ENCODE measurements at regions not wholly inside any gene's neighbourhood (a gene's known extent, or its start where the extent isn't known, plus 50 kb on each side); places are given as distances from the start of the nearest gene placed in this dataset.

DNA sequence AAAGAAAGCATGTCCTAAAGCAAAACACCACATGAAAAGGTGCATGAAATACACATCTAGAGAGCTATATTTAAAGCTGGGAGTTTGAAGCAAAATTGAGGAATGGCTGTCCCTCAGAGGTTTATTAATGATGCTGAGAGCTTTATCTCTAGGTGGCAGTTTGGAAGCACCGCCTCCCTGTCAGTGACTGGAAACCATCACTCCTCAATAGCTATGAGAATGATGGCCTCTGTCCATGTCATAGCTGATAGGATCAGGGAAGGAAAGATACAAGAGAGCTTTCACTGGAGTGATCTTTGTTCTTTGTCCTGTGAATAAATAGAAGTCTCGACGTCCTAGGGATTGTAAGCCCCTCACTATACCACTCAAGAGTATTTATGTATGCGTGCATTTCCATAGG is 110.5 kb downstream of the NUDT12 start:
- no TSS peak for BruUV-seq (replicated peaks)

More for the DNA sequence above, 110.5 kb downstream of the NUDT12 start:
- peak overlapping the region; percentile 73 for H2BK5ac ChIP-seq (ENCODE audit: low read depth, low read length, poor library complexity, severe bottlenecking)
- H2AFZ ChIP-seq (replicated peaks; ENCODE audit: low read length, poor library complexity): no peak overlapping the region
- ChIA-PET CTCF (interaction anchor here (1.5 kb wide), 1 partner anchor 11 kb away, joined by 5 read pairs; no protein-coding TSS in a partner anchor), POLR2A (ENCODE audit: unreplicated experiment) (no interaction called here)
- peak overlapping the region; percentile 21; the same call in 1 of the 2 replicates for H3K56ac ChIP-seq (ENCODE audit: extremely low read depth, insufficient read depth, low read length)
- peaks cover 5% of the 10 kb centered on the region; the same call in 1 of the 2 replicates for H3K9me1 ChIP-seq (ENCODE audit: insufficient read depth, low read length)
- H3K9ac ChIP-seq (ENCODE audit: low read depth, low read length): no peak overlapping the region
- H4K91ac ChIP-seq (ENCODE audit: insufficient read depth, low read depth, low read length): peak overlapping the region; percentile 74
- ATAC-seq (ENCODE audit: low read depth) (no peak), DNase-seq (no peak)
- H3K79me1 ChIP-seq (ENCODE audit: low read depth in 1 of 2, low read length in 2 of 2): no peaks in the 10 kb centered on the region
- TF ChIP-seq RCOR1 (IDR thresholded peaks at IDR 0.05; ENCODE audit: insufficient replicate concordance, low read length) (no peak), MXI1 (IDR thresholded peaks at IDR 0.05; ENCODE audit: borderline replicate concordance, low read depth, low read length) (no peak), CHD1 (IDR thresholded peaks at IDR 0.05; ENCODE audit: low read depth, low read length) (no peak), SMC3 (IDR thresholded peaks at IDR 0.05; ENCODE audit: low read depth, low read length) (no peak), BHLHE40 (IDR thresholded peaks at IDR 0.05; ENCODE audit: low read depth, low read length) (no peak), POLR2A (IDR thresholded peaks at IDR 0.05; ENCODE audit: low read depth, low read length) (no peak), NFE2L2 (IDR thresholded peaks at IDR 0.05; ENCODE audit: low read depth, low read length) (no peak), CEBPB (IDR thresholded peaks at IDR 0.05; ENCODE audit: low read depth, low read length) (no peak), RAD21 (IDR thresholded peaks at IDR 0.05; ENCODE audit: low read length) (no peak), MAFK (IDR thresholded peaks at IDR 0.05; ENCODE audit: low read depth, low read length) (no peak), MAZ (IDR thresholded peaks at IDR 0.05; ENCODE audit: borderline replicate concordance, low read depth, low read length) (no peak), FOS (IDR thresholded peaks at IDR 0.05; ENCODE audit: low read depth, low read length) (no peak), RFX5 (IDR thresholded peaks at IDR 0.05; ENCODE audit: low read depth, low read length) (no peak)
- TF ChIP-seq, protein P1, sequence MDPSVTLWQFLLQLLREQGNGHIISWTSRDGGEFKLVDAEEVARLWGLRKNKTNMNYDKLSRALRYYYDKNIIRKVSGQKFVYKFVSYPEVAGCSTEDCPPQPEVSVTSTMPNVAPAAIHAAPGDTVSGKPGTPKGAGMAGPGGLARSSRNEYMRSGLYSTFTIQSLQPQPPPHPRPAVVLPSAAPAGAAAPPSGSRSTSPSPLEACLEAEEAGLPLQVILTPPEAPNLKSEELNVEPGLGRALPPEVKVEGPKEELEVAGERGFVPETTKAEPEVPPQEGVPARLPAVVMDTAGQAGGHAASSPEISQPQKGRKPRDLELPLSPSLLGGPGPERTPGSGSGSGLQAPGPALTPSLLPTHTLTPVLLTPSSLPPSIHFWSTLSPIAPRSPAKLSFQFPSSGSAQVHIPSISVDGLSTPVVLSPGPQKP (IDR thresholded peaks at IDR 0.05; ENCODE audit: borderline replicate concordance, low read depth, low read length): no peak
- TF ChIP-seq, protein P2, sequence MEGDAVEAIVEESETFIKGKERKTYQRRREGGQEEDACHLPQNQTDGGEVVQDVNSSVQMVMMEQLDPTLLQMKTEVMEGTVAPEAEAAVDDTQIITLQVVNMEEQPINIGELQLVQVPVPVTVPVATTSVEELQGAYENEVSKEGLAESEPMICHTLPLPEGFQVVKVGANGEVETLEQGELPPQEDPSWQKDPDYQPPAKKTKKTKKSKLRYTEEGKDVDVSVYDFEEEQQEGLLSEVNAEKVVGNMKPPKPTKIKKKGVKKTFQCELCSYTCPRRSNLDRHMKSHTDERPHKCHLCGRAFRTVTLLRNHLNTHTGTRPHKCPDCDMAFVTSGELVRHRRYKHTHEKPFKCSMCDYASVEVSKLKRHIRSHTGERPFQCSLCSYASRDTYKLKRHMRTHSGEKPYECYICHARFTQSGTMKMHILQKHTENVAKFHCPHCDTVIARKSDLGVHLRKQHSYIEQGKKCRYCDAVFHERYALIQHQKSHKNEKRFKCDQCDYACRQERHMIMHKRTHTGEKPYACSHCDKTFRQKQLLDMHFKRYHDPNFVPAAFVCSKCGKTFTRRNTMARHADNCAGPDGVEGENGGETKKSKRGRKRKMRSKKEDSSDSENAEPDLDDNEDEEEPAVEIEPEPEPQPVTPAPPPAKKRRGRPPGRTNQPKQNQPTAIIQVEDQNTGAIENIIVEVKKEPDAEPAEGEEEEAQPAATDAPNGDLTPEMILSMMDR (conservative IDR thresholded peaks at IDR 0.05; ENCODE audit: low read depth, low read length): no peak
- TF ChIP-seq, protein P3, sequence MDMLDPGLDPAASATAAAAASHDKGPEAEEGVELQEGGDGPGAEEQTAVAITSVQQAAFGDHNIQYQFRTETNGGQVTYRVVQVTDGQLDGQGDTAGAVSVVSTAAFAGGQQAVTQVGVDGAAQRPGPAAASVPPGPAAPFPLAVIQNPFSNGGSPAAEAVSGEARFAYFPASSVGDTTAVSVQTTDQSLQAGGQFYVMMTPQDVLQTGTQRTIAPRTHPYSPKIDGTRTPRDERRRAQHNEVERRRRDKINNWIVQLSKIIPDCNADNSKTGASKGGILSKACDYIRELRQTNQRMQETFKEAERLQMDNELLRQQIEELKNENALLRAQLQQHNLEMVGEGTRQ (IDR thresholded peaks at IDR 0.05; ENCODE audit: low read depth, low read length): no peak
- H2BK20ac ChIP-seq (ENCODE audit: low read depth, low read length): peak overlapping the region; percentile 87
- peak overlapping the region; percentile 82; the same call in 1 of the 2 replicates for H3K23ac ChIP-seq (ENCODE audit: low read depth, low read length)
- no peaks in the 10 kb centered on the region for H3K27me3 ChIP-seq (ENCODE audit: control insufficient read depth, insufficient read depth, low read length)
- no peaks in the 10 kb centered on the region for H3K36me3 ChIP-seq (ENCODE audit: control insufficient read depth, insufficient read depth, low read length)
- intact Hi-C loops (cut with micrococcal nuclease) (loop anchor here (5.0 kb wide), 1 partner anchor 195 kb away; the partner anchor contains the start of gene MACIR), dilution Hi-C loops (cut with HindIII; ENCODE audit: low sequenced_read_pairs, unreplicated experiment) (no loop called here), in situ Hi-C loops (cut with MboI; ENCODE audit: low sequenced_read_pairs) (no loop called here)
- H2BK15ac ChIP-seq (ENCODE audit: low read depth, low read length): peak overlapping the region; percentile 24; the same call in 1 of the 3 replicates
- peak overlapping the region in 1 of 2 experiments; percentile 61; a peak in 1 of 4 replicates for H4K8ac ChIP-seq (ENCODE audit: low read depth in 2 of 2, low read length in 2 of 2)
- no peaks in the 10 kb centered on the region for H4K20me1 ChIP-seq (ENCODE audit: insufficient read depth, low read length)
- H2AK9ac ChIP-seq (replicated peaks; ENCODE audit: low read depth, low read length, poor library complexity): no peak overlapping the region
- peaks cover 8% of the 10 kb centered on the region for H3K4me1 ChIP-seq (ENCODE audit: control insufficient read depth, insufficient read depth, low read length)
- peak overlapping the region; percentile 85 for H3K4ac ChIP-seq (ENCODE audit: low read depth, low read length)
- WGBS, 2 experiments (ENCODE audit: extremely low coverage in 2 of 2, insufficient read length in 1 of 2): no CpG with 5 or more reads among the region's 4 CpGs
- no peak overlapping the region for H3K4me2 ChIP-seq (ENCODE audit: low read depth, low read length)
- peak overlapping the region; percentile 95 for H2BK120ac ChIP-seq (ENCODE audit: low read depth, low read length)
- H3K9me3 ChIP-seq (ENCODE audit: control insufficient read depth, insufficient read depth, low read length): no peaks in the 10 kb centered on the region
- peak overlapping the region; percentile 60; the same call in 1 of the 2 replicates for H3K18ac ChIP-seq (ENCODE audit: low read depth, low read length)
- no peak overlapping the region; the same call in 1 of the 2 replicates for H4K5ac ChIP-seq (ENCODE audit: low read depth, low read length)
- no peak overlapping the region for H3K4me3 ChIP-seq (ENCODE audit: insufficient read depth, low read depth, low read length)
- peak overlapping the region; percentile 89; the same call in 1 of the 2 replicates for H3K14ac ChIP-seq (replicated peaks; ENCODE audit: low read depth, low read length)
- H2AK5ac ChIP-seq (ENCODE audit: low read depth, low read length): peak overlapping the region; percentile 68; the same call in 1 of the 2 replicates
- H3K27ac ChIP-seq (ENCODE audit: insufficient read depth, low read length): no peak overlapping the region
